ENCODE measurements at regions not wholly inside any gene's neighbourhood (a gene's known extent, or its start where the extent isn't known, plus 50 kb on each side); places are given as distances from the start of the nearest gene placed in this dataset.

DNA sequence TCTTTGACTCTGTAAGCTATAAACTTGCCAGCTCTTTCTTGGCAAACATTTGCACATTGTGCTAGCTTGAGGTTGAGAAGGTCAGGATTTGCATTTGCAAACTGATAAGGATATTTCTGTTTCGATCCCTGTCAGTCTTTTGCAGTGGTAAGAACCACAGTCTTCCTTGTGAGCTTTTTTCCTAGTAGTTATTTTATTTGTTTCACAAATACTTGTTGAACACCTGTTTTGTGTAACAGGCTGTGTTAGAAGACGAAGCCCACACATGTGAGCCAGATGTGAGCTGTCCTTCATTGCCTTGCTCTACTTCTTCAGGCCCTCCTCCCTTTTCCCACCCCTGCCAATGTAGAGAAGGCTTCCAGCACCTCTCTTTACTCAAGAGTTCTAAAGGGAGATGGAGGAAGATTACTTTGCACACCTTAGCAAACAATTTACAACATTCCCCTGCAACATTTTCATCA is 327.0 kb upstream of the KLF4 start:
- Histone ChIP-seq H2AFZ (ENCODE audit: control insufficient read depth, low read length) (no peak overlapping the region), H3K4me3 (ENCODE audit: control insufficient read depth in 2 of 3, extremely low read depth in 1 of 3, insufficient read depth in 2 of 3, low read depth in 1 of 3, low read length in 3 of 3) (no peak overlapping the region), H3K9ac (ENCODE audit: control insufficient read depth, extremely low read depth, insufficient read depth, low read length) (no peak overlapping the region), H3K79me2 (ENCODE audit: control insufficient read depth, insufficient read depth, low read length) (no peaks in the 10 kb centered on the region), H3K4me2 (ENCODE audit: control insufficient read depth, extremely low read depth, insufficient read depth, low read depth, low read length) (no peak overlapping the region), H3K4me1 (ENCODE audit: control insufficient read depth, extremely low read depth, insufficient read depth, low read length) (no peaks in the 10 kb centered on the region), H4K20me1 (ENCODE audit: control insufficient read depth, extremely low read depth, insufficient read depth, low read length) (no peaks in the 10 kb centered on the region), H3K27ac (ENCODE audit: control insufficient read depth, insufficient read depth, low read length) (no peak overlapping the region), H3K36me3 (ENCODE audit: control insufficient read depth in 2 of 2, extremely low read depth in 1 of 2, insufficient read depth in 2 of 2, low read length in 2 of 2) (no peaks in the 10 kb centered on the region), H3K9me1 (ENCODE audit: control insufficient read depth, extremely low read depth, insufficient read depth, low read length) (no peaks in the 10 kb centered on the region), H3K27me3 (ENCODE audit: control insufficient read depth, extremely low read depth, insufficient read depth, low read length) (no peaks in the 10 kb centered on the region), H3K9me3 (ENCODE audit: control insufficient read depth, low read depth, low read length) (no peaks in the 10 kb centered on the region)
- DNase-seq (ENCODE audit: low read depth, low spot score) (no peak), FAIRE-seq (no peak)
- dilution Hi-C loops (cut with MboI; ENCODE audit: extremely low pct_ligation_motif_present, low sequenced_read_pairs): no loop called here
- TF ChIP-seq, protein P1, sequence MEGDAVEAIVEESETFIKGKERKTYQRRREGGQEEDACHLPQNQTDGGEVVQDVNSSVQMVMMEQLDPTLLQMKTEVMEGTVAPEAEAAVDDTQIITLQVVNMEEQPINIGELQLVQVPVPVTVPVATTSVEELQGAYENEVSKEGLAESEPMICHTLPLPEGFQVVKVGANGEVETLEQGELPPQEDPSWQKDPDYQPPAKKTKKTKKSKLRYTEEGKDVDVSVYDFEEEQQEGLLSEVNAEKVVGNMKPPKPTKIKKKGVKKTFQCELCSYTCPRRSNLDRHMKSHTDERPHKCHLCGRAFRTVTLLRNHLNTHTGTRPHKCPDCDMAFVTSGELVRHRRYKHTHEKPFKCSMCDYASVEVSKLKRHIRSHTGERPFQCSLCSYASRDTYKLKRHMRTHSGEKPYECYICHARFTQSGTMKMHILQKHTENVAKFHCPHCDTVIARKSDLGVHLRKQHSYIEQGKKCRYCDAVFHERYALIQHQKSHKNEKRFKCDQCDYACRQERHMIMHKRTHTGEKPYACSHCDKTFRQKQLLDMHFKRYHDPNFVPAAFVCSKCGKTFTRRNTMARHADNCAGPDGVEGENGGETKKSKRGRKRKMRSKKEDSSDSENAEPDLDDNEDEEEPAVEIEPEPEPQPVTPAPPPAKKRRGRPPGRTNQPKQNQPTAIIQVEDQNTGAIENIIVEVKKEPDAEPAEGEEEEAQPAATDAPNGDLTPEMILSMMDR (optimal IDR thresholded peaks at IDR 0.05 in 1 of 3, IDR thresholded peaks at IDR 0.05 in 1 of 3, conservative IDR thresholded peaks at IDR 0.05 in 1 of 3; ENCODE audit: extremely low read depth in 1 of 3, insufficient read depth in 2 of 3, low read length in 3 of 3): no peak
- TF ChIP-seq EZH2 (IDR thresholded peaks at IDR 0.05; ENCODE audit: low read length): no peak

- Histone ChIP-seq H3K79me2 (ENCODE audit: control insufficient read depth, insufficient read depth, low read length) (no peaks in the 10 kb centered on the region), H3K9me3 (ENCODE audit: control insufficient read depth, low read depth, low read length) (no peaks in the 10 kb centered on the region), H3K9ac (ENCODE audit: control insufficient read depth, extremely low read depth, insufficient read depth, low read length) (no peak overlapping the region), H3K36me3 (ENCODE audit: control insufficient read depth in 2 of 2, extremely low read depth in 1 of 2, insufficient read depth in 2 of 2, low read length in 2 of 2) (no peaks in the 10 kb centered on the region), H3K4me3 (ENCODE audit: control insufficient read depth in 2 of 3, extremely low read depth in 1 of 3, insufficient read depth in 2 of 3, low read depth in 1 of 3, low read length in 3 of 3) (no peak overlapping the region), H4K20me1 (ENCODE audit: control insufficient read depth, extremely low read depth, insufficient read depth, low read length) (no peaks in the 10 kb centered on the region), H3K27ac (ENCODE audit: control insufficient read depth, insufficient read depth, low read length) (no peak overlapping the region), H2AFZ (ENCODE audit: control insufficient read depth, low read length) (no peak overlapping the region), H3K27me3 (ENCODE audit: control insufficient read depth, extremely low read depth, insufficient read depth, low read length) (no peaks in the 10 kb centered on the region), H3K4me1 (ENCODE audit: control insufficient read depth, extremely low read depth, insufficient read depth, low read length) (no peaks in the 10 kb centered on the region), H3K4me2 (ENCODE audit: control insufficient read depth, extremely low read depth, insufficient read depth, low read depth, low read length) (no peak overlapping the region), H3K9me1 (ENCODE audit: control insufficient read depth, extremely low read depth, insufficient read depth, low read length) (no peaks in the 10 kb centered on the region)
- no peak for FAIRE-seq
- no peak for DNase-seq (ENCODE audit: low read depth, low spot score)
- dilution Hi-C loops (cut with MboI; ENCODE audit: extremely low pct_ligation_motif_present, low sequenced_read_pairs): no loop called here
- TF ChIP-seq EZH2 (IDR thresholded peaks at IDR 0.05; ENCODE audit: low read length): no peak
- TF ChIP-seq, protein P1 (optimal IDR thresholded peaks at IDR 0.05 in 1 of 3, IDR thresholded peaks at IDR 0.05 in 1 of 3, conservative IDR thresholded peaks at IDR 0.05 in 1 of 3; ENCODE audit: extremely low read depth in 1 of 3, insufficient read depth in 2 of 3, low read length in 3 of 3): no peak
Observed at GRCh38 chr9:107815782-107816560, 326.4 kb upstream of the KLF4 start.

Measured in keratinocyte (primary cell).